OCI-LY1 (cell line): ENCODE measurements at regions not wholly inside any gene's neighbourhood (a gene's known extent, or its start where the extent isn't known, plus 50 kb on each side); places are given as distances from the start of the nearest gene placed in this dataset.

Experiments used
- H2AFZ ChIP-seq: fragments of 200-600 bp; sonication (generic), shearing (Covaris generic); 2 replicates; pipeline ENCODE4 v1.6.0; 2014; ENCODE audit warnings: antibody characterized with exemption, mild to moderate bottlenecking, low read length
- H3F3A ChIP-seq: fragments of 200-600 bp; sonication (generic), shearing (Covaris generic); 2 replicates; pipeline ENCODE4 v1.6.0; 2014; ENCODE audit warnings: mild to moderate bottlenecking, antibody characterized with exemption, low read length, moderate library complexity; ENCODE audit not compliant: insufficient read depth
- H3K27ac ChIP-seq: fragments of 200-600 bp; sonication (generic); 2 replicates; pipeline ENCODE4 v1.5.1; 2014; ENCODE audit warnings: low read length, mixed run types, mild to moderate bottlenecking, low read depth; ENCODE audit not compliant: poor library complexity, severe bottlenecking
- H3K27me3 ChIP-seq: fragments of 200-600 bp; sonication (generic); 2 replicates; pipeline ENCODE4 v1.6.0; 2014; ENCODE audit warnings: antibody characterized with exemption, mild to moderate bottlenecking, low read length, moderate library complexity; ENCODE audit not compliant: insufficient read depth
- H3K36me3 ChIP-seq: fragments of 200-600 bp; sonication (generic); 2 replicates; pipeline ENCODE4 v1.6.1; 2014; ENCODE audit warnings: mild to moderate bottlenecking, antibody characterized with exemption, low read length, moderate library complexity, mixed read lengths; ENCODE audit not compliant: insufficient read depth
- H3K4me1 ChIP-seq: fragments of 200-600 bp; sonication (generic); 2 replicates; pipeline ENCODE4 v1.5.1; 2014; ENCODE audit warnings: mild to moderate bottlenecking, low read length, moderate library complexity; ENCODE audit not compliant: insufficient read depth, severe bottlenecking
- H3K4me2 ChIP-seq: fragments of 200-600 bp; sonication (generic), shearing (Covaris generic); 2 replicates; pipeline ENCODE4 v1.6.1; 2014; ENCODE audit warnings: low read length
- H3K4me3 ChIP-seq: fragments of 200-600 bp; sonication (generic); 2 replicates; pipeline ENCODE4 v1.5.1; 2014; ENCODE audit warnings: low read length, low read depth, mild to moderate bottlenecking, mixed read lengths; ENCODE audit not compliant: poor library complexity, severe bottlenecking
- H3K79me2 ChIP-seq: fragments of 200-600 bp; shearing (Covaris generic); 2 replicates; pipeline ENCODE4 v1.6.1; 2016; ENCODE audit warnings: mixed run types, low read length, mixed read lengths; ENCODE audit not compliant: insufficient read depth
- H3K9ac ChIP-seq: fragments of 200-600 bp; sonication (generic), shearing (Covaris generic); 2 replicates; pipeline ENCODE4 v1.6.1; 2014; ENCODE audit warnings: mild to moderate bottlenecking, low read length, mixed read lengths
- H3K9me2 ChIP-seq: fragments of 200-600 bp; sonication (generic), shearing (Covaris generic); 2 replicates; pipeline ENCODE4 v1.6.1; 2014; ENCODE audit warnings: low read depth, mild to moderate bottlenecking, low read length, mixed read lengths
- H3K9me3 ChIP-seq: fragments of 200-600 bp; shearing (Covaris generic); 2 replicates; pipeline ENCODE4 v1.6.1; 2014; ENCODE audit warnings: low read length, mixed read lengths
- H4K20me1 ChIP-seq: fragments of 200-600 bp; sonication (generic), shearing (Covaris generic); 2 replicates; pipeline ENCODE4 v1.6.0; 2016; ENCODE audit warnings: mild to moderate bottlenecking, low read length; ENCODE audit not compliant: insufficient read depth
- CTCF ChIP-seq: fragments of 200-600 bp; sonication (generic), shearing (Covaris generic); IDR thresholded peaks from 2 replicates; pipeline ENCODE4 v1.5.1; 2017; ENCODE audit warnings: mild to moderate bottlenecking, antibody characterized with exemption, low read length, moderate library complexity, mixed read lengths
- EZH2 ChIP-seq: fragments of 200-600 bp; sonication (generic), shearing (Covaris generic); IDR thresholded peaks from 2 replicates; pipeline ENCODE4 v1.8.0; 2017; ENCODE audit warnings: borderline replicate concordance, mixed run types, mild to moderate bottlenecking, antibody characterized with exemption, low read length, moderate library complexity, mixed read lengths

- H3K9me2 ChIP-seq: no peaks in the 10 kb centered on the region
- H4K20me1 ChIP-seq: no peaks in the 10 kb centered on the region
- H3K9ac ChIP-seq: no peak overlapping the region
- no peaks in the 10 kb centered on the region for H3K27me3 ChIP-seq
- no peak overlapping the region for H3K4me2 ChIP-seq
- no peaks in the 10 kb centered on the region for H3K79me2 ChIP-seq
- TF ChIP-seq CTCF (no peak), EZH2 (no peak)
- H3K36me3 ChIP-seq: no peaks in the 10 kb centered on the region
- no peaks in the 10 kb centered on the region for H3F3A ChIP-seq
- no peak overlapping the region for H3K4me3 ChIP-seq
- no peaks in the 10 kb centered on the region for H3K9me3 ChIP-seq
- no peak overlapping the region for H2AFZ ChIP-seq
- no peak overlapping the region for H3K27ac ChIP-seq
- H3K4me1 ChIP-seq: no peaks in the 10 kb centered on the region
Observed at GRCh38 chr4:107258359-107258758, 222.2 kb upstream of the DKK2 start.

- no peak overlapping the region for H3K9ac ChIP-seq
- H3K9me3 ChIP-seq: no peaks in the 10 kb centered on the region
- no peak overlapping the region for H2AFZ ChIP-seq
- no peaks in the 10 kb centered on the region for H4K20me1 ChIP-seq
- H3F3A ChIP-seq: no peaks in the 10 kb centered on the region
- TF ChIP-seq CTCF (no peak), EZH2 (no peak)
- no peaks in the 10 kb centered on the region for H3K79me2 ChIP-seq
- H3K4me2 ChIP-seq: no peak overlapping the region
- H3K4me3 ChIP-seq: no peak overlapping the region
- no peak overlapping the region for H3K27ac ChIP-seq
- H3K4me1 ChIP-seq: no peaks in the 10 kb centered on the region
- no peaks in the 10 kb centered on the region for H3K36me3 ChIP-seq
- H3K27me3 ChIP-seq: no peaks in the 10 kb centered on the region
- no peaks in the 10 kb centered on the region for H3K9me2 ChIP-seq
Observed at GRCh38 chr4:107255596-107255995, 219.5 kb upstream of the DKK2 start.

- Histone ChIP-seq H3K9me2 (no peaks in the 10 kb centered on the region), H2AFZ (no peak overlapping the region), H3K27me3 (no peaks in the 10 kb centered on the region), H4K20me1 (no peaks in the 10 kb centered on the region), H3K9me3 (no peaks in the 10 kb centered on the region), H3K4me3 (no peak overlapping the region), H3K27ac (no peak overlapping the region), H3K4me2 (no peak overlapping the region), H3K4me1 (no peaks in the 10 kb centered on the region), H3F3A (no peaks in the 10 kb centered on the region), H3K9ac (no peak overlapping the region), H3K79me2 (no peaks in the 10 kb centered on the region), H3K36me3 (no peaks in the 10 kb centered on the region)
- TF ChIP-seq CTCF (no peak), EZH2 (no peak)
Observed at GRCh38 chr4:107255114-107255513, 219.0 kb upstream of the DKK2 start.
